T1000 (cell line): ENCODE measurements at regions not wholly inside any gene's neighbourhood (a gene's known extent, or its start where the extent isn't known, plus 50 kb on each side); places are given as distances from the start of the nearest gene placed in this dataset.

Experiments used
- DNase-seq: peaks from one replicate; lab custom pipeline; 2025; ENCODE audit warnings: mixed read lengths; lab: John Stamatoyannopoulos, UW

DNA sequence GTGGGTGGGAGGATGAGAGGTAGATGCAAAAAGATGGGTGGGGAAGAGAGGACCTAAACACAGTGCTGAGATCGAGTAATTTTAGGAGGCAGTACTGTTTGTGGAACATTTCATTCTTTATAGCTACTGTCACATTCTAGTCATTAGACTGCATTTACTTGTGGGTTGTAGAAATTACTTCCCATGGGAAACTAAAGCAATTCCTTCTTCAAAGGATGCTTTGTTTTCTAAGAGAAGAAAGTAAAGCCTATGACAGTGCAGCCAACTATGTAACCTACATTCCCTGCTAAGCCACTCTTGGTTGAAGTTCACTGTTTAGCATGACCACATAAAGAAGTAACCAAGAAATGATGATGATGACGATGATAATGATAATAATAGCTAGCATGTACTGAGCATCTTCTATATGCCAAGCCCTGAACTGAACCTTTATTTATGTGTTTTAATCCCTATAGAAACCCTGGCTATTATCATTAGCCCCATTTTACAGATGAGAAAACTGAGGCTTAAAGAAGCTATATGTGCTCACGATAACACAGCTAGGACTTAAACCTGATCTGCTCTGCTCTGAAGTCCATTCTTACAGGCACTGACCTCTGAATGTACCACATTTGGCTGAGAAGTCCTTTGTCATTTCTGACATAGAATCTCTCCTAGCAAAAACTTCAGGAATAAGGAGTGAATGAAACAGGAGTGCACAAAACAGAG lies 114.5 kb upstream of the KIT start:
- DNase-seq = no peak

DNA sequence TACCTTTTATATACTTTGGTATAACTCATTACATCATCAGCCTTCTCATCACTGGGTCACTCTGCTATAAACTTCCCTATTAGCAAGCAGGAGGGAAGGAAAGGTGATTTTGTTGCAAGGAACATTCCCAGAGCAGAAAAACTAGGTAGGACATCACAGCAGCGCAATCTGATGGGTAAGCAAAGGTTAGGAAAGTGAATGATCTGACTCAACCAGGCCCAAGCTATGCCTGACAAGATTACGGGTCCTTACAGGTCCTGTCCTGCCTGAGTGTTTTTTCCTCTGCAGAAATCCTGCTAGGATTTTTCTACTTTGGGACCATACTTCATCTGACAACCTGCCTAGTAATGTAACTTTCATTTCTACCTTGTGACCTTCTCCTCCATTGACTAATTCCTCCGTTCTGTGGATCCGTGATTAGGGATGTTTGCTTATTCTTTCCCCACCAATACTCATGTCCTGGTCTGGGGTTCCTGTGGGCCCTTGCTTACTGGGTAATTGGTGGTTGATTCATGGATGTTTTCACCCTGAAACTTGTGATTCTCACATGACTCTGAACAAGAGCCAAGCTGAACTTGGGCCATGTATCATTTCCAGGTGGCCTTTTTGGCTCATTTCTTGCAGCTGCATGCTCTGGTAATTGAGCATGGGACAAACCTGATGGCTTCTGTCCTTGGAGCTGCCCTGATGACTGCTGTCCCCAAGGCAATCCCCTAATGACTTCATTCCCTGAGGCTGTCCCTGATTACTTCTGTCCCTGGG lies 111.9 kb upstream of the KIT start:
- no peak for DNase-seq

DNA sequence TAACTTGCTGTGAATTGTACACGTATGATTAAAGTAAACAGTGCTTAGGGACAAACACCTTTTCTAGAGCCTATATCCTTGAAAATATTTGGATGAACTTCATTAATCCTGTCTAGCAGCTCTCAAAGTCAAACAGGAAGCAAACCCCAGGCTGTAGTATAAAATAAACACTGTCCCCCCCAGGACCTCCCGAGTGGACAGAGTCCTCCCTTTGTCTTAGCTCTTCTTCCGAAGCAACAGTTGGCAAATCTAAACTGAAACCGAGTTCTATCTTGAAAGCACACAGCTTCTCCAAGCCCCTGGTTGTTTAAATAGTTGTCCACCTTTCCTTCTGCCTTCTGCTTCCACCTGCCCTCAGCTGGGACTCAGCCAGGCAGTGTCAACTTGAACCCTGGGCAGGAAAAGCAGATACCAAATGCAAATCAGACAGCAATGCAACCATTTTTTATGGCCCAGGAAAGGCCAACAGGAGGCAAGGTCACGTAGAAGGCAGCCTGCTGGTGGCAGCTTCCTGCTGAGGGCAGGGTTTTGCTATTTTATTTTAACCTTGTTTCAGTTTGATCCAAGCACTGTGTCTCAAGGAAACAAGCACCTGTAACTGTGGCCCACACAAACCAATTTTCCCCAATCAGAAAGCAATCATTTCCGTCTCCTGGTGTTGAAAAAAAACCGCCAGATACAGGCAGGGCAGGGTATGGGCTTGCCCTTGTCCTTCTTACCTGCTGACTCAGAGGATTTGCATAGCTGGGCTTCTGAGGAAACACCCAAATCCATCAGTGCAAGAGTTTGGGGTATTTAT lies 110.3 kb upstream of the KIT start:
- DNase-seq = no peak

DNA sequence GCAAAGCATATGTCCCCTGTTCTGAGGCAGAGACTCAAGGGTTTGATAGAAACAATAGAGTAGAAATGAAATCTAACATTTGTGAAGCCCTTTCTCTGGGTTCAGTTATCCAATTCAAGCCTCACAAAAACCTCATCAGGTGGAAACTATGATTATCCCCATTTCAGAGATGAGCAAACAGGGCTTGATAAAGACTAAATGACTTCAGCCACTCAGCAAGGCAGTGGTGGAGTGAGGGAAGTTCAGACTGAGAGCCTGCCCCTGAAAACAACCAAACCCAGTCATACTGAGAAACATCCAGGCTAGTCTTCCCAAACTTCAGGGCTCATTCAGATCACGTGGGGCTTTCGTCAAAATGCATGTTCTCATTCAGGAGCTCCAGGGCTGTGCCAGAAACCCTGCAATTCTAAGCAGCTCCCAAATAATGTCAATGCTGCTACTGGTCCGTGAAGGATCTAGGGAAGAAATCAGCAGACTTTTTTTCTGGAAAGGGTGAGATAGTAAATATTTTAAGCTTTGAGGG lies 109.6 kb upstream of the KIT start:
- no peak for DNase-seq

DNA sequence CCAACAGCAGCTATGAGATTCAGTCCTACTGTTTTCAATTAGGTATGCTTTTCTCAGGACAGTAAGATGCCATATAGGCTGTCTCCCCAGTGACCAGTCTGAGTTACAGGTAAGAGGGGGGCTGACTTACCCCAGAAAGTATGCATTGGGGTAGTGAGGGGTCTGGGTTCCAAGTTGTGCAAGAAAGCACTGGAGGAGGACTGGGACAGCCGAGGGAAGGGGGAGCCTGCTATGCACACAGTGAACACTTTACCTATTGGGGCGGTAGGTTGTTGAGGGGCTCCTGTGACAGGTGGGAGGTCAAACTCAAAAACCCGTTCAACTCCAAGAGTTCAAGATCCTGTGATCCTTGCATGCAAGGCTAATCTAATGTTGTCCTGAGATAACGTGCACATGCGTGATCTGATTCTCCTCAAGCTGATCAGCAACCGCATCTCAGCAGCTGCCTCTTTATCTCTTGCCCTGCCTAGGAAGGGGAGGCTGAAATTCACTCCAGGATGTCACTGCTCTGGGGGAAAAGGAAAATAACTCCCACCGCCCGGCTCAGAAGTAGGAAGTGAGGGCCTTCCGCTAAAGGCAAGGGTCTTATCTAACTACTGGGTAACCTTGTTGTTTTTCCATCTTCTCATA lies 108.8 kb upstream of the KIT start:
- no peak for DNase-seq

DNA sequence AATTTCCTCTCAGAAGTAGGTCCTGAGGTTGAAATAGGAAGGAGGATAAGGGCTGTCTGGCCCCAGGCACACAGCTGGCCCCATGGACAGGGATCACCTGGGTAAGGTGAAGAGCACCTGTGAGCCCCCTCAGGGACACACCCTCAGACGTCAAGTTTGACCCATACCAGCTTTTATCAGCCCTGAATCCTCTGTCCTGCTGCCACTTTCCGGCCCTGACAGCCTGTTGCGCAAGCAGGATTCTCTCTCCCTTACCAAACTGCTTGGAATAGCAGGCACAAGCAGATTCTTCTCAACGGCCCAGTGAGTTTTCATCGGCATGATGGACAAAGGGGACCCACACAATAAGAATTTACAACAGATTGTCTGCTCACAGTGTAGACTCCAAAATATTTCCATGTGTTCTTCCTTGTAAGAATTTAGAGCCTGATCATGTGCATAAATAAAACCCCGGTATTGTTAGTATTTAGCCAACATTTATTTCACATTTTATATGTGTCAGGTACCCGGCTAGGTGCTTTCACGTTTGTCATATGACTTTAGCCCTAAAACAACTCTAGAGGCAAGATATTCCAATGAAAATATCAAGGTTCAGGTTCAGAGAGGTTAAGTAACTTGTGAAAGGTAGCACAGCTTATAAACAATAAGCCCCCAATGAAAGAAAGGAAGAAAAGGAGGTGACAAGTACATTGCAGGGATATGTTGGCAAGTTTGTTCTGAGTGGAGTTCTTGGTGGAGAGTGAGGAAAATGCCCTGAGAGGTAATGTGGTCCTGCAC lies 107.2 kb upstream of the KIT start:
- no peak for DNase-seq

DNA sequence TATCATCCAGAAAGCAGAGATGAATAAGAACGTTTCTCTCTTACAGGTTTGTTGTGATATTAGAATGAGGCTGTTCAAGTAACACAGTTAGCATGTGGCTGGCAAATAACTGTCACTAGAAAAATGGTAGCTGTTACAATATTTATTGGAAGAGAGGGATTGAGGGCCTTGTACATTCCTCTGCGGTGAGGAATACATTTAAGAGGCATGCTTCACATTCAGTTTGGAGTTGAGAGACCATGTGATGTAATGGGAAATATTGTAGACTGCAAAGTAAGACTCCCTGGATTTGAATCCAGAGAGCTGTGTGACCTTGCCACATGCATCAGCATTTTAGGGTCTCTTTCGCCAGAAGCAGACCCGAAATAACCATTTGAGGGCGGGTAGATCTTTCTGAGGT lies 104.8 kb upstream of the KIT start:
- no peak for DNase-seq

DNA sequence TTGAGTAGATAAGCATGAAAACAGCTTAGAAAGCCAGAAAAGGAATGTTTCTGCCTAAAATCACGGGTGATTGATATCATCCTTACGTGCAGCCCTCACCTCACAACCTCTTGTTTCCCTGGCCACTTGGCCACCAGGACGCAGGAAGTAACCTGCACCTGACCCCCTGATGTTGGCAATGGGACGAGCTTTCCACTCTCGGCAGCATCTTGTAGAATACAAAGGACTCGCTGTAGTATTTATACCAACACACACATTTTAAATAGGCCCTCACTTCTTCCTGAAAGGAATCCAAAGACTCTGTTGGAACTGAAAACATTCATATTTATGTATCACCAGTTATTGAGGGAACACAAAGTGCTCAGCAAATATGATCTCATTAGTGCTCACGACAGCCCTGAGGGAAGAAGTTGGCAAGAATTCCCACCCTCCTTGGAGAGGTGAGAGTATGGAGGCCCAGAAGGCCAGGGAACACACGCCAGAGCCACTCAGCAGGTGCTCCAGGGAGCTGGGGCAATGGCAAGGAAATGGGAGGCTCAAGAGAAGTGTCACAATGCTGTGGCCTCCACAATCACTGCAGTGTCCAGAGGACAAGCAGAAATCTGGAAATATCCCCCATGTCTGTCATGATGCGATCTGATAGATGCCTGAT lies 103.3 kb upstream of the KIT start:
- DNase-seq = no peak

DNA sequence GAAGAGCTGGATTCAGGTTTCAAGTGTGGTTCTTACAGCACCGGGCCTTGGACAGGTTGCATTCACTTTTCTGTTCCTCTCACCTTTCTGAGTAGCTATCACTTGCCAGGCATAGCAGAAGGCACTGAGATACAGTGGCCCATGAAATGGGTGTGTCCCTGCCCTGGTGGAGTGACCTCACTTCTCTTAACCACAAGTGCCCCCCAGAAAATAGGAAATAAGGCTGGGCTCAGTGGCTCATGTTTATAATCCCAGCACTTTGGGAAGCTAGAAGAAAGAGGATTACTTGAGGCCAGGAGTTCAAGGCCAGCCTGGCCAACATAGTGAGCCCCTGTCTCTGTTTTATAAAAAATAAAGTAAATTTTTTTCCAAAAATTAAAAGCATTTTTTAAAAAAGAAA lies 101.7 kb upstream of the KIT start:
- DNase-seq = no peak

DNA sequence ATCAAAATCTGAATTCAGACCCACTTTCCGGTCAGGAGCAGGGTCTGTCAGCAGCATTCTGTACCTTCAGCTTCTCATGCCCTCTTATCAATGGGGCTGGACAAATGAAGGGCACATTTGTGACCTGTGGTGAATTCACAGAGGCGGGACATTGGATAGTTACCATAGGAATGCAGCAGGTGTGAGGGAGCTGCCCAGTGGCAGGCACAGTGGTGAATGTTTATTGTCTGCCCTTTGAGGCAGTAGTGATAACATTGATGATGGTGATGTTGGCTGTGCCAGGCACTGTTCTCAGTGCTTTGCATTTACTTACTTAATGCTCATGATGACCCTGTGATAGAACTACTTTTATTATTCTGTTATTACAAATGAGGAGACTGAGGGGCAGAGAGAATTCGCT lies 101.2 kb upstream of the KIT start:
- no peak for DNase-seq

DNA sequence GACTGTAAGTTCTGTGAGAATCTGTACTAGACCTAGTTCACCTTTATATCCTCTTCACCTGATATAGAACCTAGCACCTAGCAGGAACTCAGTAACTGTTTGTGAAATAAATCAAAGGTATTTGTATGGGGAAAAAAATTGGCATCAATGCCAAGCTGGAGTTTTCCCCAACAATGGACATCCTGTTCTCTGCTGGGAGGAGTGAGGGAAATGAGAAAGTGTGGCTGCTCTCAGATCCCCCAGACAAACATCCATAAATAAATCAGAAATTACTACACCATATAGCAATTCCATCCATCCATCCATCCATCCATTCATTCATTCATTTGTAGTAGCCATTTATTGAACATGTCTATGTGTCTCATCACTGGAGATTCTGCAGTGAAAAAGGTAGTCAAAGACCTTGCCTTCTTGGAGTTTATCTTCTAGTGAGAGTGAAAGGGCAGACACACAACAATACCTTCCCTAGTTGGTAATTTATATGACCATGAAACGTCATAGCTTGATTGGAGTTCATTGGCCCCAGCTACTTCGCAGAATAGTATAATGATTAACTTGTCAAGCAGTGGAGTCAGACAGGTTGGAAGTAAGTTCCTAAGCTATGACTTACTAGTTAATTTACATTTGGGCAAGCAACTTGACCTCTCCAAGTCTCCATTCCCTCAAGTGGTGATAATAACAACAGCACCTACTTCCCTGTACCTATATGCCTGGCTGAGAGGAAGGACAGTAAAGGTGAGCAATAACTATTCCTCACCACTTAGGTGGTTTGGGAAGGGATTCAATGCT lies 98.7 kb upstream of the KIT start:
- DNase-seq = no peak

DNA sequence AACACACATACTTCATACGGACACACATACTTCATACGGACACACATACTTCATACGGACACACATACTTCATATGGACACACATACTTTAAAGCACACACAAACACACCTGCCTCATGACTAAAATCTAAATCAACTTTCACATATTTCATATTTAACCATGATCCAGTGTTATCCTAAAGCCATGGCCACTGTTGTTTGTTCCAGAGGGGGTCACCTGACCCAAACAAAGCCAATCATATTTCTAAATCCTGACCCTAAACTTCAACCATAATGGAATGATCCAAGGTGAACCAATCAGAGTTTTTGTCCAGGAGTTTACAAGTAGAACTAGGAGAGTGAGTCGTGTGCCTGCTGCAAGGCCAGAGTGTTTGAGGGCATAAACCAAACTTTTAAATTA lies 97.2 kb upstream of the KIT start:
- DNase-seq = no peak

DNA sequence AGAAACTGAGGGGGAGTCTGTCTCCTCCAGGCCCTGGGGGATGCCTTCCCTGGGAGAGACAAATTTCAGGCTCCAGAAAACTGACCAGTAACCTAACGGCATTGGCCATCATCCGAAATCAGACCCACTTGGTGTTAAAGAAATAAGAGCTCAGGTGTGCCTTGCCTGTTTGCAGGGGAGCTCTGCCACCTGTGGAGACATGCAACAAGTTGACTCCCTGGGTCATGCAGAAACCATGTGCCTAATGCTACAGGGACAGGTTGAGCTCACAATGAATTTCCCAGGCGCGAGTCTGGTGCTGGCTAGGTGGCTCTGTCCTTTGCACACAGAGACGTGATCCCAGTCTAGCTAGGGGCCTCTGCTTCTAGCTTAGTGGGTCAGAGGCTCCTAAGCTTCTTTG lies 95.8 kb upstream of the KIT start:
- DNase-seq = no peak

DNA sequence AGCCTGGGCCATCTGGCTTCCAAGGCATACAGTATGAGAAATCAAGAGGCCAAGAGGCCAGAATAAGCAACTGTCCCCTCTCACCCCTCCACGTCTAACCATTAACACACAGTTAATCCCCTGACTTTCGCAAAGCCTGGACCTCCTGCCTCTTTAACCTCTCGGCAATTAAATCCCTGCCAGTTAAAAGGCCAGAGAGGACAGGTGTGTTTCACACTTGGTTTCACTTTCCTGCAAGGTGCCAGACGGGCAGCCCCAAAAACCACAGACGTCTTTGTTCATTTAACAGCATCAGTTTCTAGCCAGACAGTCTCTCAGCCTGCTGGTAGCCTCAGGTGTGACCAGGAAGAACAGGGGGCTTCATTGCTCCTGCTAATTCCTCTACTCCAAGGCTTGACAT lies 91.1 kb upstream of the KIT start:
- no peak for DNase-seq

DNA sequence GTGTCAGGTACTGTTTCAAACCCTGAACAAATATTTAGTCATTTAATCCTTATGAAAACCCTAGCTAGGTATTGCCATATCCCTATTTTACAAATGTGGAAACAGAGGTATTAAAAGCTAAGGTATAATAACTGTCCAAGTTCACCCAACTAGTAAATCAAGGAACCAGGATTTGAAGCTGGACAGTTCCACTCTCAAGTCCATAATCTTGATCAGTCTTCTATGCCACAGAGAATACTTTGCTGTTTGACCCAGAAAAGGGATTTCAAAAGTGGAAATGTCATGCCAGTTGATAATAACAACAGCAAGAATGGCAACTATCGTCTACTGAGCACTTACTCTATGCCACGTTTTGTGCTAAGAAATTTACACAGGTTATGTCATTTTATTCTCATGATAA lies 90.4 kb upstream of the KIT start:
- no peak for DNase-seq

DNA sequence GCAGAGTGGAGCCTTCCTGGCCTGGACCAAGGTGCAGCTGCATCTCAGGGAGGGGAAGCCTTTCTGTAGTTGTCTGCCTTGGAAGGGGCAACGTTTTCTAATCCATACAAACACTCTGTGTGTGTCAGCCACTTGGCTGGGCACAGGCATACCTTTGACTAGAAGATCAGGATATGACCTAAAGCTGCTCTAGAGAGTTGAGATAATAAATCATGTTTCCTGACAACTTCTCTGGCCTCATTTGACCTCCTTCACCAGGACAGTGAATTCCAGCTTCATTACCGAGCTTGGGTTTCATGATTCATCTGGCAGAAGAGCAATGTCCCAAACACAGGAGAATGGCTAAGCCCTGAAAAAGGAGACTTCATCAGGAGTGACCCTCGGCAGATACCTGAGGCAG lies 89.6 kb upstream of the KIT start:
- no peak for DNase-seq

DNA sequence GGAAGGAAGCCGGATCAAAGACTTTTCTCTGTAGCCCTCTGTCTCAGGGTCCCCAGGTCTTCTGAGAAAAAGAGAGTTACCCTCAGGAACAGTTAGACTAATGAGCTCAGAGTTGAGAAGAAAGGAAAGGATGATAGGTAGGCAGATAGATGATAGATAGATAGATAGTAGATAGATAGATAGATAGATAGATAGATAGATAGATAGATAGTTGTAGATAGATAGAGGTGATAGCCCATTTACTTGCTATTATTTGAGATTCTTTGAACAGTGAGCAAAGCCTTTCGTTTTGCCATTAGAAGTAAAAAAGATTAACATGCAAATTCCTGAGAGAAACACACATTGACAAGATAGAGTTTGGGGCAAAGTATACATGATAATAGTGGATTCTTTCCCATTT lies 86.9 kb upstream of the KIT start:
- no peak for DNase-seq

DNA sequence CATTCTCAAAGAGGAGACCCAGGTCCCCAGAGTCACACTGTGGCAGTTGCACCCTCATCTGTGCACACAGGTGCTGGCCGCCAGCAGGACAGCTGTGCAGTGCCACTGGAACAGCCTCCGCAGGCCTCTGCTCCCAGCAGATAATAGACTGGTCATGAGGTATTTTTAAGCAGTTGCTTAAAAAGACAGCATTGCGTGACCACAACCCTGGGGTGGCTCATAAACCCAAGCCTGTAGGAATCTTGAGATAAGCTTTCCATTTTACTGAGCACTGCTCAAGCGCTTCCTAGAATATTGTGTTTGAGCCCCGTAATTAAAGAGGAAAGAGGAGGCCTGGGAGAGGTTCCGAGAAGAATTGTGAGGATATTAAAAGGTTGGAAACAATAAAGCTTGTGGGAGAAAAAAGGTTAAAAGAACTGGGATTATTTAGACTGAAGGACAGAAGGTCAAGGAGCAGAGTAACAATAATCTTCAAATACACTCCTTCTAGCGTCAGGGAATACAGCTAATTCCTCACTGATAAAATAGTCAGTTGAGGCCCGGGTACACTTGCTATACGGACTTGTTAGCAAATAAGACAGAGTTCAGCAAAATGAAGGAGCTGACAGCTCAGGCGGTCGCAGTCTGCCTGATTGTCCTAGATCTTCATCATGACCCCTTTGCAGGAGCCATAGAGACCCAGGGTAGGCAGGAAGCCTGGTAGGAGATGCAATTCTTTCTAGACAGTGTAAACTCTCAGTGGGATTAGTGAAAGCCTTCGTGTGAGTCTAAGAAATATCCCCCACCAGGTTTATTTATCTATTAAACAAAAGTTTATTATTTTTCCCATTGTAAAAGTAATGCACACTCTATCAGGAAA lies 86.2 kb upstream of the KIT start:
- no peak for DNase-seq

DNA sequence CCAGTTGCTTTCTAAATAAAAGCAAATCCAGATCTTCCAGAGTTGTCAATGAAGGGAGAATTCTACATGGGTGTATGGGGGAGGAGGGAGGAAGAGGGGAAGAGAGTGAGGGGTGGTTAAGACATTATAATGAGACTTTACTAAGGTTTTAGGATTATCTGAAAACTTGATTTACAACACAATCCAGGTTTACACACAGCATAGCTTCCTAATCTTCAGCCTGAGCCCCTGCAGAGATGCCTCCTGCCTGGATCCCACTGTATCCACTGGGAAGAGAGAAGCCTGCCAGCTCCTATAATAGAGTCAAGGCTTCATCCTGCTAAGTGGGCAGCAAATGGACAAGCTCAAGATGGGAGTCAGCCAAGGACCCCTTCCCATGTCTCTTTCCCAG lies 85.6 kb upstream of the KIT start:
- no peak for DNase-seq
